ENCODE measurements at regions not wholly inside any gene's neighbourhood (a gene's known extent, or its start where the extent isn't known, plus 50 kb on each side); places are given as distances from the start of the nearest gene placed in this dataset.

GRCh38 chr3:6177417-6177816 lies 683.5 kb upstream of the GRM7 start:
- no peak for TF ChIP-seq ZNF174 (CRISPR knock-in tag; IDR thresholded peaks at IDR 0.05)
- no peak for TF ChIP-seq VEZF1 (CRISPR knock-in tag; IDR thresholded peaks at IDR 0.05)
- TF ChIP-seq, protein P1, sequence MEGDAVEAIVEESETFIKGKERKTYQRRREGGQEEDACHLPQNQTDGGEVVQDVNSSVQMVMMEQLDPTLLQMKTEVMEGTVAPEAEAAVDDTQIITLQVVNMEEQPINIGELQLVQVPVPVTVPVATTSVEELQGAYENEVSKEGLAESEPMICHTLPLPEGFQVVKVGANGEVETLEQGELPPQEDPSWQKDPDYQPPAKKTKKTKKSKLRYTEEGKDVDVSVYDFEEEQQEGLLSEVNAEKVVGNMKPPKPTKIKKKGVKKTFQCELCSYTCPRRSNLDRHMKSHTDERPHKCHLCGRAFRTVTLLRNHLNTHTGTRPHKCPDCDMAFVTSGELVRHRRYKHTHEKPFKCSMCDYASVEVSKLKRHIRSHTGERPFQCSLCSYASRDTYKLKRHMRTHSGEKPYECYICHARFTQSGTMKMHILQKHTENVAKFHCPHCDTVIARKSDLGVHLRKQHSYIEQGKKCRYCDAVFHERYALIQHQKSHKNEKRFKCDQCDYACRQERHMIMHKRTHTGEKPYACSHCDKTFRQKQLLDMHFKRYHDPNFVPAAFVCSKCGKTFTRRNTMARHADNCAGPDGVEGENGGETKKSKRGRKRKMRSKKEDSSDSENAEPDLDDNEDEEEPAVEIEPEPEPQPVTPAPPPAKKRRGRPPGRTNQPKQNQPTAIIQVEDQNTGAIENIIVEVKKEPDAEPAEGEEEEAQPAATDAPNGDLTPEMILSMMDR (IDR thresholded peaks at IDR 0.05 in 2 of 3, conservative IDR thresholded peaks at IDR 0.05 in 1 of 3; ENCODE audit: insufficient read depth in 2 of 3, low read depth in 1 of 3, low read length in 3 of 3), result no peak
- TF ChIP-seq SNAPC5 (CRISPR knock-in tag; IDR thresholded peaks at IDR 0.05), result no peak
- TF ChIP-seq FOXP1 (CRISPR knock-in tag; IDR thresholded peaks at IDR 0.05), result no peak
- TF ChIP-seq NFE2L1 (tag; IDR thresholded peaks at IDR 0.05; ENCODE audit: borderline replicate concordance, low read depth), result no peak
- no peak for TF ChIP-seq POLR2AphosphoS5 (IDR thresholded peaks at IDR 0.05; ENCODE audit: control insufficient read depth, insufficient read depth, low read depth, low read length)
- no peak for TF ChIP-seq SMC3 (conservative IDR thresholded peaks at IDR 0.05; ENCODE audit: insufficient read depth, low read depth, low read length)
- TF ChIP-seq SP1 (CRISPR knock-in tag; IDR thresholded peaks at IDR 0.05), result no peak
